ENCODE measurements at regions not wholly inside any gene's neighbourhood (a gene's known extent, or its start where the extent isn't known, plus 50 kb on each side); places are given as distances from the start of the nearest gene placed in this dataset.

DNA sequence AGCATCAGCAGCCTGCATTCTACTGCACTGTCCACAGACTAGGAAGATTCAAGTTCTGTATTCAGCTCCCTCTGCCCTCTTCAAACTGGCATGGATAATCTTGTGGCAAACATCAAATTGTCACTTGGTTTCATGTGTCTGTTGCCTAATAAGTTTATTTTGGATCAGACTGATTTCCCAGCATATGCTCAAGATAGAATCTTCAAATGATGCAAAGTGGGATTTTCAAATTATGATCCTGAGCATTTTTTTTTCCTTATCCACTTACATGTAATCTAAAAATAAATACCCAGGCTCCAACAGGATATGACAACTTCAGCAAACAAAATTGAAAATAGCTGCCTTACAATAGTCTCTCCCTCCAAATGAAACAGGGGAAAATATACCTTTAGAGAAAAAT, 160.9 kb upstream of the VRK2 start:
- no peak for DNase-seq (ENCODE audit: low spot score)

DNA sequence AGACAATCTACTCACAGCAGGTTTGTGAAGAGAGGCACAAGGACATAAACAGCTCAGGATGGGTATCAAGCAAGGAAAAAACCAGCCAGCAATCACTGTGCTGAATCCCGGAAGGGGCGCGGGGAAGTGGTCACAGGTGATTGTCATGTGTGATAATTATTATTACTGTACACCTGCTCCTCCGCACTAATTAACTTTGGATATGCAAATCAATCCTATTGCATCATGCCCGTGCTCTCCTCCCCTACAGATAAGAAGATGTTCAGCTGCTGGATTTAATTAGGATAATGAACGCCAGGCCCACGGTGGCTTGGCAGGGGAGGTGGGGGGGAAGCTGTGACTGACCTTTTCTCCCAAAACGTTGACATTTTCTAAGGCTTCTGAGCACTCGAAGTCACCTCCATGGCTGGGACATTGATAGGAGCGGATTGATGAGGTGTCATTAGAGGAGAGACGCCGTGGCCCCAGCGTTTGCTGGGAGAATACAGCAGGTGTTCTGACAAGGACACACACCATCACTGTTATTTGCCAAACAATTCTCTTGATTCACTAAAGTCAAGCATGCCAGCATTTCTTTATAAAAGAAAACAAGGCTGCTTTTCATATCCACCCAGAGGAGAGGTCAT, 160.3 kb upstream of the VRK2 start:
- DNase-seq (ENCODE audit: low spot score): no peak

DNA sequence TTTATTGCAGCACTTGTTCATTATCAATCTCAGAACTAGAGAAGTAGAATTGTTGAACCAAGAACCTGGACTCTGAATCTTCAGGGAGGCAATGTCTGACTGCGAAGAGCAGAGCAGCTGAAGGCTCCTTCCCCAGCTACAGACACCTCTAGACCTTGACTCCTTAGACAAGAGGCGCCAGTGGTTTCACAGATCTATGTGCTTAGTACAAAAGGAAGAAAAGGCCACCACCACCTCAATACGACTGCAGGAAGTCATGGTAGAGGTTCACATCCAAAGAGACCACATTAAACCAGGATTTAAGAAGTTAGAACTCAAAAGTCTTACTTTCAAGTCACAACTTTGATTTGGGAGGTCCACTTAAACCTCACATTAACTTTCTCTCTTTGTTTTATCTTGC, 158.1 kb upstream of the VRK2 start:
- DNase-seq (ENCODE audit: low spot score): no peak

DNA sequence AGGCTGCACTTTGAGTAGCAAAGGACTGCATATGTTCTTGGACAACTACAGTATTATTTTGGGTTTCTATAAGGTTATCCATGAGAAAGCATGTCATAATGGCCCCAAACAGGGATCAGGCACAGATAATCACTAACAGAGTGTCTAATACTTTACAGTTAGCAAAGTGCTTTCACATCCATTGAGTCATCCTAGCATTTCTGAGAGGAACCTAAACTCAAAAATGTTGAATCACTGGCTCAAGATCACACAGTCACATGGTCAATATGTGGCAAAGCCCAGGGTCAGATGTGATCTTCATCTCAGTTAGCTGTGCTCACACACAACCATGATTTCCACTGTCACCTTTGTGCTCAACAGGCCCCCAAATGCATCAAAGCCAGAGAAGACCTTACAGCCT, 156.1 kb upstream of the VRK2 start:
- no peak for DNase-seq (ENCODE audit: low spot score)

DNA sequence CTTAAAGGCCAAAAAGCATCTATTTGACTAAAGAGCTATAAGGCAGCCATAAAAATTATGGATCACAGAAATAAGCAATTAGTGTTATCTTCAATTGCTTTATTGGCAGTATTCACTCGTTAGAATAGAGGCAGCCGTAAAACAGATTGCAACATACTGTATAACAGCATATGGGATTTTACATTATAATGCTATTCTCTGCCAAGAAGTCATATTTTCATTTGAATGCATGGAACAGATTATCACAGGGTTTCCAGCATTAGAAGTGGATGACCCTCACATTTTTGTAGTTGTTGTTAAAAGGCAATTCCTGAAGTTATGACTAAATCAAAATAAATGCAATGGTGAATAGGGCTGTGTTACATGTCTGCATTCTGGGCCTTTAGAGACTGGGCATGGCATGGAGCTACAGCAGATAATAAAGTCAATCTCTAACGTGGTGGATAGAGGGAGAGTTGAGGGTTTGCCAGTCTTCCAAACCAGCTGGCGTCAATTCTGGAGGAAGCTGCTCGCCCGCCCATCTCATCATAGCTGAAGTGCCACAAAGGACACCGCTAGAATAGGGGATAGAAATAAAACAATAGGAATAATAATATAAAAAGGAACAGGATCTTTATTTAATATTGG, 155.4 kb upstream of the VRK2 start:
- no peak for DNase-seq (ENCODE audit: low spot score)

DNA sequence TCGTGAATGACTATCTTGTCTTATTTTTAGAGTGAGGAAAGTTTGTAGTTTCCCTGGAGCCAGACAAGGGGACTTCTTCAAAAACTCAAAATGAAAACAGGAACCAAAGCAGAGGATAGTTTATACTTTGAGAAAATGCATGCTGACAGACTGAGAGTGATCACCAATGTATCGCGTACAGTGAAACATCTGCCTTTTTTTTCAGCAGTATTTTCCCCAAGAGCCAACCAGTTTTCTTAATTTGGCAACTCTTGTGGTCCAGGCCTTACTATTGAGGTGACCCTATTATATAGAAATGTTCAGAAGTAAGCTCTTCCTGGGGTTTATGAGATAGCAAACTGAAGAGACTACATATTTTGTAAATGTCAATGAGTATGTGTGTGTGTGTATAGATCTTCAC, 153.7 kb upstream of the VRK2 start:
- DNase-seq (ENCODE audit: low spot score): no peak

DNA sequence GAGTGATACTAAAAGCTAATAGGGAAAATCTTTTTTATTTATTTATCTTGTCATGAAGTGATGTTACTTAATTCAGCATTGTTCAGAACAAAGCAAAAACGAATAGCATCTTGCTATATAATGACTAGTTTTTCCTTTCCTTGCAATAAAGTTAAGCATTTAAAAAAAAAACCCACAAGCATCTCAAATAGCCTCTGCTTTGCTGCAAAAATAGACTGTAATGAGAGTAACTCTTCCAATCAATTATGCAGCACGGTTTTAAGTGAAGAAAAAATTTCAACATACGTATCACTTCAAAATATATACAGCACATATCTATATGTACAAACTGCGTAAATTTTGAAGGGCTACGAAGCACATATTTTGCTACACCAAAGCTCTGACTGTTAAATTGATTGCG, 153.3 kb upstream of the VRK2 start:
- no peak for DNase-seq (ENCODE audit: low spot score)

DNA sequence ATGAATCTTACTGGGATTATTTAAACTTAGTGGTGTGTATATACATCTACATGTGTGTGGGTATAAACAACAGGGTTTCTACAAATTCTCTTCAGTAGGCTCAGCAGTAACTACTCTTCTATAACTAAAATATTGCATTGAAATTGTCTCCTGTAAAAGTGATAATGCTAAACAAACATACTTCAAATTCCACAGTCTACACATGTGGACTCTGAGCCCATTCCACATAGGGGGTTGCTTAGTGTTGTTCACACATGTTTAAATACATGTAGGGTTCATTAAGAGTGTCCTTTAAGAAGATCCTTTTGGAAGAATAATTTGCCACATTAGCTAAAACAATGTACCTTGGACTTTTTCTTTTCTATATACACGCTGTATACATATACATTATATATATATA, 152.8 kb upstream of the VRK2 start:
- DNase-seq (ENCODE audit: low spot score): no peak

DNA sequence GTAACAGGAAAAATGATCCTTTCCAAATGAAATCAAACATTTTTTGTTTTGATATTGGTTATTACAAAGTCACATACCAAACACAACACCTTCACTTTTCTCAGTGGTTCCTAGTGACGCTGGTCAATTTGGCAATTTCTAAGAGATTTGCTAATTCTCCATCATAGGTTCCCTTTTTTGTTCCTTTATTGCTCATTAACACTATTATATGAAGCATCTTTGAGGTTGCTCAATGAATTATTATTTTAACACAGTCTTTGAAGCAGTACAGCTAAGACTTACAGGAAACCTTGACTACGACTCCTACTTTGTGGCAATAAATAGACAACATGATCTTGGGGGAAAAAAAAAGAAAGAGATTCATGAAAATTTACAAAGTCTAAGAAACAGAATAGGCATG, 152.2 kb upstream of the VRK2 start:
- no peak for DNase-seq (ENCODE audit: low spot score)

DNA sequence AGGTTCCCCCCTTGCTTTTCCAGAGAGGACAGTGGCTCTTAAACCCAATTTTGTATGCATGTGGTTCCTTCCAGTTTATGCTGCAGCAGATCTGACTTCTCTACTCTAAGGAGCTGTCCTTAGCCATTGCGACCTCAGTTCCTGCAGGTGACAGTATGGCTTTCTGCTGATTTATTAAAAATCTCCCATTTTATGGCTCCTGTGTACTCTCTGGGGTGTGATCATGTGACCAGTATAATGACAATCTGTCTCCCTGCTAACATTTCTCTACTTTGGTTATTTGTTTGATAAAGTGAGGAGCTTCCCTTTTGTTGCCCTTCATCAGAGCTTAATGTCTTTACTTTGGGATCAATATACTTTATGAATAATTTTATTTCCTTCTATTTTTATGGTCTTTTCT, 148.7 kb upstream of the VRK2 start:
- DNase-seq (ENCODE audit: low spot score): no peak

DNA sequence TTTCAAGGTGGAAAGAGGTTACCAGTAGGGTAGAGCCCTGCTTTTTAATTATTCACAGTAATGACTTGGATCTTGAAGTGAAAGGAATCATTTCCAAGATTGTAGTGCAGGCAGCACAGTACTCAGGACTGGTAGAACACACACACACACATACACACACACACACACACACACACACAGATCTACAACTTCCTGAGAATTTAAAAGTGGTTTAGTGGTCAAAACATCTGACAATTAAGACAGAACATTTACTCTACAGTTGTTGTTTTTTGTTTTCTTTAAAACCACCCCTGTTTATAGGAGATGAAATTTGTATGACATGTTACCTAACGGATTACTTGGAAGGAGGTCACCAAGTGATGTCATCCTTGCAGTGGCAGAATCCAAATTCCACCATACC, 146.7 kb upstream of the VRK2 start:
- no peak for DNase-seq (ENCODE audit: low spot score)

DNA sequence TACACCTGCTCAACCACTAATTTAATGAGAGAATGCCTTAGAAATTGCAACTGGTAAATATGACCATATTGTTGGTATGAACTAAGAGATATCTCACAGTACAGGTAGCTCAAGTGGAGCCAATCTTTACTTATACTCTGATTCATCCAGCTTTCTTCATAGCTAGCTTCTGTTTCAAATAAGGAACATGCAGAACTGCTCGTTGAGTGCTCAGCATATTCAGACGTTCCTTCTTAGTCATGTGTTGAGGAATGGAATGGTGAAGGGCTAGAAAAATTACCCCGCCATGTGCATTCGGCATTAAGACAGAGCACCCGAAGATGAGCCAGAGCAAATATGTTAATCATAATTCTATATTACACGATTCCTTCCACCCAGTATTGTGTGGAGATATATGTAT, 144.0 kb upstream of the VRK2 start:
- no peak for DNase-seq (ENCODE audit: low spot score)

DNA sequence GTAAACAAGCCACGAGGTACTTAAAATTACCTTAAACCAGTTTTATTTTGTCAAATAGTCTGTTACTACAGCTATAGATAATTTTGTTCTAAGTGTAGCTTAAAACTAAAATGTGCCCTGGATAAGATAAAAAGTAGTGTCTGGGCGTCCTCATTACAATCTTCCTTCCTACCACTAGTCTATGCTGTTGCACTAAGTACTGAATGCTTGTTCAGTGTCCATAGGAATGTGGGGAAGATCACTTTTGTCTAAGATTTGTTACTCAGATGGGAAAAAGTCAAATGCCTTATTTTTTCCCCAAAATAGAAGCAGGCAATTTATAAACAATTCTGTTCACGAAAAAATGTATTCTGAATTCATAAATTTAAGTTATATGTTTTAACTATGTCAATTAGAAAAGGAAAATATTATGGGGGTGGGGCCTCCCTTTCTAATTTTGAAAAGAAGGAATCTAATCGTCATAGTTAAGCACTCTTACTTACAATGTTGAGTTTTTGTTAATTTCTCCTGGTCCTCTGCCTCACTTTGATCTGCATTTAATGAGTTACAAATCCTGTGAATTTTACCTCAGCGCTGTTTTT, 140.4 kb upstream of the VRK2 start:
- DNase-seq (ENCODE audit: low spot score): peak; percentile 18

DNA sequence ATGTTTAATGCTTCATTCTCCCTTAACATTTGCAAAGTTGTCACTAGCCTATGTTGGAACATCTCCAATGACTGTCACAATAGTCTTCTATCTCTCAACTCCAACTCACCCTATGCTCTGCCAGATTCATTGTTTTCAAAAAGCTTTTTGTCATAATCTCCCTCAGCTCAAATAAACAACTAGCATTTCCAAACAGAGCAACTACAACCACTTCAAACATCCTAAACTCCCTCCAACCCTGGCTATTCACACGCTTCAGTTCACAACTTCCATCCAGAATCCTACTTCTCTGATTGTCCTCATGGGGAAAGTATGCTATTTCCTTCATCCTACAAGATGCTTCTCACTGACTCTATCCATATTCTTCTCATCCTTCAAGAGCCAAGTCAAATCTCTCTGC, 139.2 kb upstream of the VRK2 start:
- no peak for DNase-seq (ENCODE audit: low spot score)

DNA sequence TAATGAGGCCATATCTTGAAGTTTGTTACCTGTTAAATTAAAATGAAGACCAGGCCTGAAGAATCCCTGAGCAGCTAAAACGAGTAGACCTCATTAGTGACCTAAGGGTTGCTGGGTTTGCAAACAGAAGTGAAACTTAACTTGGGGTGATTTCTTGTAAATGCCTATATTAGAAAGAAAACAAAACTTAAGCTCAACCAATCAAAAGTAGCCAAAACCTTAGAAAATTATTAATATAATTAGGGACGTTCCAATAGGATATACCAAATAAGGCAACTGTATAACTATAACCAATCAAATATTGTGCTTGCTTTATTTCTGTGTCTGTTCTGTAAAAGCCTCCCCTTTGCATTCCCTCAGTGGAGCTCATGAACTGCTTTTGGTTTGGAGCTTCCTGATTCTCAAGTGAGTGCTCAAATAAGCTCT, 137.9 kb upstream of the VRK2 start:
- no peak for DNase-seq (ENCODE audit: low spot score)

DNA sequence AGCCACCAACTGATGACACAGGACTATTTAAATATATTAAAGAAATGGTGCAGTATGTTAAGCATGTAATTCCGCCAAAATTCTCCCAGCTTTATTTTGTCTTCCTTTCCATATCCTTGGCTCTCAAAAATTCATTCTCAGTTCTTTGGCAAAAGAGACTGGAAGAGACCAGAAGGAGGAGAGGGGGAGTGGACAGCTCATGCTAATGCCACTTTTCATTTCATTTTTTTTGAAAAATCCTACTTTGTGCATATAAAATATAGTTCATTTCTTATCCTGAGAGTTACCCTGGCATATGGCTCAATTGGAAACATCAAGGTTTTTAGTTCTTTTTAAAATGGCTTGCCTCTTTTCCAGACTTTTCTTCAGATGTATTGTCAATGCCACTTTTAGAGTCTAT, 128.5 kb upstream of the VRK2 start:
- DNase-seq (ENCODE audit: low spot score): no peak

DNA sequence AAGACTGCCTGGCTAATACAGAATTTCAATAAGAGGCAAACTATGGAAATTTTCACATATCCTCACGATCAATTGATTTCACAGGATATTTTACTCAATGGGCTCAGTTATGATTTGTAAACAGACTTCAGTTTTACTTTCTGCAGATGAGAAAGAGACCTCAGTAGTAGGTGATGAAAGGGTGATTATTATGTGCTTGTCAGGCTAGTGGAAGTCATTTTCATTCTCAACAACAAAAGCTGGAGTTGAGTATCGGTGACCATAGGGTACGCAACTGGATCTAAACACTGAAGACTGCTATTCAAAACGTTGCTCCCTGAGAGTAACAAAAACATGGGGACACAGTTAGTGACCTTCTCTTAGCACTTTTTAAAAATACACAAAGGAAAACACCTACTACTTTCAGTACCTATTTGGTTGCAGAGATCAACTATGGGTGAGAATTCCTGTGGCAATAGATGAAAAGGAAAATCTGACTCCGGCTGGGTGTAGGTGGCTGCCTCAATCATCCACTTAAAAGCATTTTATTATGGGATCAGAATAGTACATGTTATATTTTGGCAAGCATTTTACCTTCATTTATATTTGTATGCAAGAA, 126.2 kb upstream of the VRK2 start:
- DNase-seq (ENCODE audit: low spot score): no peak

DNA sequence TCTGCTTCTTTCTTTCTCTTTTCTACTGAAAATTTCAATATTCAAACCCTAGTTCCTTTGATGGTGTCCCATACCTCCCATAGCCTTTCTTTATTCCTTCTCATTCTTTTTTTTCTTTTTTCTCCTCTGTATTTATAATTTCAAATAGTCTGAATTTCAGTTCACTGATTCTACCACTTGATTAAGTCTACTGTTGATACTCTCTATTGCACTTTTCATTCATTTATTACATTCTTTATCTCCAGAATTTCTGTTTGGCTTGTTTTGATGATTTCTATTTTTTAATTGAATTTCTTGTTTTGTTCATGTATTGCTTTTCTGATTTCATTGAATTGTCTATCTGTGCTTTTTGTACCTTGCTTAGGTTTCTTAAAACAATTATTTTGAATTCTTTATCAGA, 111.9 kb upstream of the VRK2 start:
- no peak for DNase-seq (ENCODE audit: low spot score)

DNA sequence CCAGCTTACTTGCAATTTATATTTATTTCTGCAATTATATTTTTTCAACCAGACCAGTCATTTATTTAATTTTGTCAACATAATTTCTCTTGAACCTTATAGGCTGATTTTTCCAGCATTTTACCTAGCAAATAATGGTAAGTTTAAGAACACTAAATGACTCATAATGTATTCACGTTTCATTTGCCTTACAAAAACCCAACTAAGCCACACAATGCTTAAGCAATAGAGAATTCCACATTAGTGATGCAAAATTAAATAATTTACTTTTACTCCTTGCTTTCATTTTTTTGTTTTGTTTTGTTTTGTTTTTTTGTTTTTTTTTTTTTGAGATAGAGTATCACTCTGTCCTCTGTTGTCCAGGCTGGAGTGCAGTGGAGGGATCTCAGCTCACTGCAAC, 110.4 kb upstream of the VRK2 start:
- DNase-seq (ENCODE audit: low spot score): no peak

DNA sequence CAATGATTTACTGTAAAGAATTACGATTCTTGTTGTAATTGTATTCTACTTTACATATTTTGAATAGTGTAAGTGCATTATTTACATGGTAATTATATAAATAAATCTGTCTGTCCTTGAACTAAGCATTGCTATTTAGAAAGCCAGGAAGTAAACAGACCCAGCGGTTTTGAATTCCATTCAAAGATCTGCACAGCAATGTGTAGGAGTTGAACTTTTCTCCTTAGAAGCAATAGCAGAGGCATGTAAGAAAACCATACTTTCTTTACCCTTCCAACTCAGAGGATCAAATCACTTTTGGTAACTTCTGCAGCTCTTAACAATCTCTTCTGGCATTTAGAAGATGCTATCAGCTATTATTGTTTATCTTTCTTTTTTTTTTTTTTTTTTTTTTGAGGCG, 109.2 kb upstream of the VRK2 start:
- no peak for DNase-seq (ENCODE audit: low spot score)

DNA sequence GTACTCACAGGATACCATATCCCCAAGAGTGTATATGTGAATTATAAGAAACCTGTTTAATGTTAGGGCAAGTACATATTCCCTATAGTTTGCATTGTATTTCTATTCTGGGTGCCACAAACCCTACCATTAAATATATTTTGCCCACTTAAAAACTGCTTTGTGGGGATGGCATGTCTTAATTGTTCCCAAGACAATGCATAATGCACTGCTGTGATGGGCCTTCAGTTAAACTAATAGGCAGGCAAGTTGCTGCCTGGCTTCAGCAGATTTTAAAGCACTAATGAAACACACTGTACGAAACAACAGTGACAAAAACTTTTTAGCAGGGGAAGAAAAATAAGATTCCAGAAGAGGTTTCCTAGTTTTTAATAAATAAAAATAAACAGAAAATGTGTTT, 104.8 kb upstream of the VRK2 start:
- DNase-seq (ENCODE audit: low spot score): no peak

DNA sequence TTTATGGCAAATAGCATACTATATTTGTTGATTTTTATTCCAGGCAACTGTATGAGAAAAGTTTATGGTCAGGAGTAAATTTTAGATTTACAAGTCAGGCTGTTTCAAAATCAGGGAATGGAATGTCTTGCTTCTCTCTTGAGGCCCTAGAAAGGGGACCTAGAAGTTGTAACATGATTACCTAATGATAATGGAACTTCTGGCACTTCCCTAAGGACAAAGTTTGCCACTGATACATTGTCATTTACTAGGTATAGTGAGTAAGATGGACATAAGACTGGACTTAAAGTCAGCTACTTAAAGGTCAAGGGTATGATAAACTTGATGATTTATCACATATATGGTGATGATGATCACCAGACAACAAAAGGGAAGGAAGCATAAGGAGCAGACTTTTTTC, 103.3 kb upstream of the VRK2 start:
- DNase-seq (ENCODE audit: low spot score): no peak

DNA sequence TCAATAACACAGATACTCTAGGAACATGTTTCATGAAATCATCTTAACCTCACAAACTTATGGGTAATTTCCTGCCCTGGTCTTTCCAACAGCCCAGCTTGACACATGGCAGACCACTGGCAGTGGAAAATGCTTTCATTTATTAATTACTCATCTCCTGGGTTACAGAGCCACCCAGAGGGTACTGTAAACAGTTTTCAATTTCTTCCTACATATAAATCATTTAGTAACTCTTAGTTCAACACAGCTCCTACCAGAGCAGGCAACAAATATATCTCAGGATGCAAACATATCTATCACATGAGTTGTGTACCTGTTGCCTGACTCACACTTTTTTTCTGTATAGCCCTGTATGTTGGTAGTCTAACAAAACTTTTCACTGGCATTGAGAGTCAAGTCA, 99.2 kb upstream of the VRK2 start:
- DNase-seq (ENCODE audit: low spot score): no peak

DNA sequence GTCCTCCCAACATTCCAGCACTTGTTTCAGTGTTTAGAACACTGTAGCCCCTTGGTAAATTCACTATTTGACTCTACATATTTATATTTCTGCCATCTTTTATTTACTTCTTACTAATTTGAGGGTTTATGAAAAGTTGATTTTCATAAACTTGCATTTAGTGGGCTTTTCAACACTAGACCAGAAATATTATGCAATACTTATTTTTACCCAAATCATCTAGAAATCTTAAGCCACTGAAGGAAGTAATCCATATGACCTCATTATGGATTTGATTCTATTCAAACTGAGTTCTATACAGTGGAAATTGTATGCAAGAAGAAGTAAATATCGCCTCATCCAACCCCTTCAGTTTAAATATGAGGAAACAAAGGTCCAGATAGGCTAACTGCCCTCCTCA, 92.6 kb upstream of the VRK2 start:
- DNase-seq (ENCODE audit: low spot score): no peak

Data from HuH-7.5 (cell line).